HCT116 (cell line): ENCODE measurements at regions not wholly inside any gene's neighbourhood (a gene's known extent, or its start where the extent isn't known, plus 50 kb on each side); places are given as distances from the start of the nearest gene placed in this dataset.

Experiments
- ATAC-seq: fragments of 200-7000 bp; cut with Tn5 transposase; 2 replicates; pipeline ENCODE4 v1.9.1; 2020; ENCODE audit warnings: mild to moderate bottlenecking, moderate library complexity
- BruUV-seq: library from RNA; stranded (reverse); fragments of 400-500 nt; replicated peaks from 2 replicates; lab custom pipeline; 2021; lab: Mats Ljungman, UMichigan
- CTCF ChIA-PET: fragments of 300-600 bp; sonication (Branson Sonifier 250); formaldehyde crosslinking; loops from one replicate; lab custom pipeline; 2021; ENCODE audit warnings: antibody characterized with exemption; lab: Charles Lee
- POLR2A ChIA-PET: fragments of 300-600, 350-600 bp; sonication (Branson Sonifier 250); formaldehyde crosslinking; loops from one replicate; lab custom pipeline; 2021; ENCODE audit warnings: antibody characterized with exemption; lab: Charles Lee
- RAD21 ChIA-PET, 2 experiments: fragments of 300-600 bp; sonication (Branson Sonifier 250); formaldehyde crosslinking; loops; one replicate each; lab custom pipeline; 2023; ENCODE audit warnings: low total read pairs in 2 of 2; ENCODE audit not compliant: uncharacterized antibody in 2 of 2, unreplicated experiment in 2 of 2, low non-redundant PET in 1 of 2; lab: Charles Lee
- DNase-seq: peaks from one replicate; pipeline ENCODE4 v3.0.0-alpha.2; 2010; ENCODE audit warnings: low read depth, low spot score
- H2AFZ ChIP-seq: fragments of 200-600 bp; shearing (Covaris generic), sonication (generic); 2 replicates; pipeline ENCODE4 v1.6.1; 2017; ENCODE audit warnings: low read depth, mixed run types, mixed read lengths, antibody characterized with exemption, low read length; ENCODE audit not compliant: poor library complexity, severe bottlenecking
- H3K27ac ChIP-seq: 2 replicates; pipeline ENCODE4 v1.5.1; 2012; ENCODE audit warnings: low read depth, low read length
- H3K27me3 ChIP-seq: fragments of 200-600 bp; sonication (generic); 2 replicates; pipeline ENCODE4 v1.6.1; 2016; ENCODE audit warnings: mixed run types, low read length, mixed read lengths; ENCODE audit not compliant: insufficient read depth
- H3K36me3 ChIP-seq, 2 experiments: fragments of 200-500 bp in 1 of 2; fragments of 200-600 bp in 1 of 2; sonication (Bioruptor generic) in 1 of 2; sonication (generic) in 1 of 2; 2 replicates each; pipeline versions ENCODE4 v1.5.1 to v1.6.1; 2014 to 2016; ENCODE audit warnings: low read length in 2 of 2, inconsistent platforms in 1 of 2, mixed read lengths in 1 of 2, mixed run types in 1 of 2; ENCODE audit not compliant: insufficient read depth in 2 of 2, control insufficient read depth in 1 of 2
- H3K4me1 ChIP-seq, 2 experiments: fragments of 200-600 bp in 1 of 2; sonication (generic) in 1 of 2; 2 replicates each; pipeline versions ENCODE4 v1.5.1 to v1.6.1; 2012 to 2017; ENCODE audit warnings: low read length in 2 of 2, inconsistent platforms in 1 of 2, mild to moderate bottlenecking in 1 of 2, mixed read lengths in 1 of 2, mixed run types in 1 of 2, moderate library complexity in 1 of 2; ENCODE audit not compliant: insufficient read depth in 2 of 2, control insufficient read depth in 1 of 2
- H3K4me2 ChIP-seq: fragments of 200-600 bp; sonication (generic); 2 replicates; pipeline ENCODE4 v1.6.1; 2017; ENCODE audit warnings: mixed run types, low read length, mixed read lengths
- H3K4me3 ChIP-seq, 2 experiments: fragments of 200-600 bp in 1 of 2; sonication (generic) in 1 of 2; replicated peaks in 1 of 2; 2 replicates each; pipeline ENCODE4 v1.5.1; 2011 to 2016; ENCODE audit warnings: low read length in 2 of 2, control low read depth in 1 of 2, low read depth in 1 of 2, mild to moderate bottlenecking in 1 of 2, mixed read lengths in 1 of 2, mixed run types in 1 of 2
- H3K79me2 ChIP-seq: fragments of 200-600 bp; sonication (generic); 2 replicates; pipeline ENCODE4 v1.6.1; 2017; ENCODE audit warnings: mild to moderate bottlenecking, mixed run types, low read length, moderate library complexity, mixed read lengths; ENCODE audit not compliant: insufficient read depth
- H3K9ac ChIP-seq: fragments of 200-600 bp; sonication (generic); 2 replicates; pipeline ENCODE4 v1.6.1; 2016; ENCODE audit warnings: low read length, mixed read lengths
- H3K9me2 ChIP-seq: fragments of 200-600 bp; sonication (generic), shearing (Covaris generic); 2 replicates; pipeline ENCODE4 v1.6.1; 2017; ENCODE audit warnings: mixed run types, mild to moderate bottlenecking, moderate library complexity; ENCODE audit not compliant: insufficient read depth
- H3K9me3 ChIP-seq, 2 experiments: fragments of 200-500 bp in 1 of 2; fragments of 200-600 bp in 1 of 2; sonication (Bioruptor generic) in 1 of 2; sonication (generic) in 1 of 2; 2 replicates each; pipeline ENCODE4 v1.6.1; 2014 to 2017; ENCODE audit warnings: low read length in 2 of 2, mixed read lengths in 2 of 2, inconsistent platforms in 1 of 2, low read depth in 1 of 2, mild to moderate bottlenecking in 1 of 2, mixed run types in 1 of 2, moderate library complexity in 1 of 2; ENCODE audit not compliant: control insufficient read depth in 1 of 2, insufficient read depth in 1 of 2
- H4K20me1 ChIP-seq: fragments of 200-600 bp; sonication (generic), shearing (Covaris generic); 2 replicates; pipeline ENCODE4 v1.6.1; 2017; ENCODE audit warnings: mixed run types, mild to moderate bottlenecking, moderate library complexity; ENCODE audit not compliant: insufficient read depth
- ATF3 ChIP-seq: IDR thresholded peaks from 2 replicates; pipeline ENCODE4 v1.6.1; 2012
- CBX3 ChIP-seq: IDR thresholded peaks from 2 replicates; pipeline ENCODE4 v1.6.1; 2012; ENCODE audit warnings: low read depth
- CTCF ChIP-seq, 3 experiments: fragments of 200-600 bp in 1 of 3; sonication (generic) in 1 of 3; IDR thresholded peaks in 2 of 3; conservative IDR thresholded peaks in 1 of 3; 2 replicates each; pipeline ENCODE4 v1.5.1; 2012 to 2017; ENCODE audit warnings: low read depth in 2 of 3, low read length in 2 of 3, antibody characterized with exemption in 1 of 3, borderline replicate concordance in 1 of 3, control low read depth in 1 of 3, mild to moderate bottlenecking in 1 of 3, mixed read lengths in 1 of 3, mixed run types in 1 of 3, moderate library complexity in 1 of 3; ENCODE audit not compliant: insufficient read depth in 1 of 3
- ELF1 ChIP-seq: IDR thresholded peaks from 2 replicates; pipeline ENCODE4 v1.6.1; 2012; ENCODE audit warnings: low read depth, borderline replicate concordance
- EZH2 ChIP-seq: fragments of 200-600 bp; sonication (generic); IDR thresholded peaks from 2 replicates; pipeline ENCODE4 v1.6.1; 2017; ENCODE audit warnings: antibody characterized with exemption, mixed run types
- EZH2phosphoT487 ChIP-seq: fragments of 200-600 bp; IDR thresholded peaks from 2 replicates; pipeline ENCODE4 v1.6.1; 2018; ENCODE audit warnings: antibody characterized with exemption, borderline replicate concordance
- JUND ChIP-seq: IDR thresholded peaks from 2 replicates; pipeline ENCODE4 v1.6.1; 2012
- MAX ChIP-seq: IDR thresholded peaks from 2 replicates; pipeline ENCODE4 v1.6.1; 2012
- POLR2AphosphoS5 ChIP-seq: IDR thresholded peaks from 2 replicates; pipeline ENCODE4 v1.6.1; 2011; ENCODE audit warnings: mild to moderate bottlenecking, low read depth, low read length, moderate library complexity
- RAD21 ChIP-seq: IDR thresholded peaks from 2 replicates; pipeline ENCODE4 v1.6.1; 2012; ENCODE audit warnings: low read depth, mild to moderate bottlenecking
- REST ChIP-seq: IDR thresholded peaks from 2 replicates; pipeline ENCODE4 v1.6.1; 2012; ENCODE audit warnings: low read depth
- SP1 ChIP-seq: IDR thresholded peaks from 2 replicates; pipeline ENCODE4 v1.6.1; 2012; ENCODE audit warnings: low read depth
- SRF ChIP-seq: IDR thresholded peaks from 2 replicates; pipeline ENCODE4 v1.6.1; 2012; ENCODE audit warnings: low read depth
- TCF7L2 ChIP-seq: IDR thresholded peaks from 2 replicates; pipeline ENCODE4 v1.7.0; 2011; ENCODE audit warnings: borderline replicate concordance, inconsistent platforms; ENCODE audit not compliant: insufficient read depth, insufficient read length; ENCODE audit errors: extremely low read depth
- YY1 ChIP-seq: IDR thresholded peaks from 2 replicates; pipeline ENCODE4 v1.6.1; 2011; ENCODE audit warnings: low read length, low read depth, moderate library complexity, mild to moderate bottlenecking; ENCODE audit not compliant: insufficient replicate concordance; ENCODE audit errors: extremely low read depth
- ZBTB33 ChIP-seq: IDR thresholded peaks from 2 replicates; pipeline ENCODE4 v1.6.1; 2011; ENCODE audit warnings: mild to moderate bottlenecking, low read length, moderate library complexity; ENCODE audit not compliant: insufficient replicate concordance; ENCODE audit errors: extremely low read depth
- ZFX ChIP-seq: fragments of 450-650 bp; IDR thresholded peaks from 2 replicates; pipeline ENCODE4 v1.6.1; 2017
- ZNF274 ChIP-seq: fragments of 200-500 bp; sonication (Bioruptor generic); IDR thresholded peaks from 2 replicates; pipeline ENCODE4 v1.6.1; 2014; ENCODE audit warnings: mild to moderate bottlenecking, low read depth, low read length, inconsistent platforms
- intact Hi-C: fragments of 100-400 bp; cut with micrococcal nuclease; formaldehyde crosslinking; loops from 2 replicates; pipeline ENCODE4 v1.10.0; 2022

- BruUV-seq: no TSS peak
- Histone ChIP-seq H3K36me3 (no peaks in the 10 kb centered on the region), H3K9me2 (no peaks in the 10 kb centered on the region), H3K4me1 (no peaks in the 10 kb centered on the region), H3K4me3 (no peak overlapping the region), H3K4me2 (no peak overlapping the region), H3K9me3 (no peaks in the 10 kb centered on the region), H4K20me1 (no peaks in the 10 kb centered on the region), H2AFZ (no peak overlapping the region), H3K9ac (no peak overlapping the region), H3K27ac (no peak overlapping the region), H3K27me3 (no peaks in the 10 kb centered on the region), H3K79me2 (no peaks in the 10 kb centered on the region)
- DNase-seq: no peak
- CTCF ChIA-PET: no interaction called here
- intact Hi-C loops: no loop called here
- no peak for TF ChIP-seq ATF3
- no peak for TF ChIP-seq CBX3
- no peak for TF ChIP-seq REST
- TF ChIP-seq SRF: no peak
- no peak for TF ChIP-seq MAX
- TF ChIP-seq ZNF274: no peak
- TF ChIP-seq POLR2AphosphoS5: no peak
- TF ChIP-seq ELF1: no peak
- TF ChIP-seq RAD21: no peak
- TF ChIP-seq TCF7L2: no peak
- no peak for TF ChIP-seq CTCF (IDR thresholded peaks at IDR 0.05 in 2 of 3, conservative IDR thresholded peaks at IDR 0.05 in 1 of 3; ENCODE audit: borderline replicate concordance in 1 of 3, insufficient read depth in 1 of 3, low read depth in 2 of 3, low read length in 2 of 3)
- TF ChIP-seq SP1: no peak
- no peak for TF ChIP-seq ZBTB33
- TF ChIP-seq YY1: no peak
- TF ChIP-seq EZH2phosphoT487: no peak
- TF ChIP-seq JUND: no peak
- no peak for TF ChIP-seq EZH2
- no peak for TF ChIP-seq ZFX
- POLR2A ChIA-PET: no interaction called here
- RAD21 ChIA-PET: no interaction called here
- ATAC-seq: no peak
Measured at GRCh38 chr1:170271430-170272161, 125.8 kb downstream of the NTMT2 start.
